Astrocyte (in vitro differentiated cells and primary cell): ENCODE measurements at regions not wholly inside any gene's neighbourhood (a gene's known extent, or its start where the extent isn't known, plus 50 kb on each side); places are given as distances from the start of the nearest gene placed in this dataset.
"Not testable (repeated sequence)": the region's sequence is repeated elsewhere in the genome, so short reads cannot be mapped to it uniquely, and the experiment has no call there.

Experiments used
- DNase-seq: peaks from one replicate; pipeline ENCODE4 v3.0.0-alpha.2; 2010; ENCODE audit warnings: low read depth
- FAIRE-seq: peaks from 2 replicates; lab custom pipeline; 2011; peaks lifted over from hg19 to GRCh38; lab: Jason Lieb, UNC
- H2AFZ ChIP-seq: 2 replicates; pipeline ENCODE4 v1.6.0; 2012; ENCODE audit warnings: low read depth, low read length, inconsistent platforms
- H3K27ac ChIP-seq: 2 replicates; pipeline ENCODE4 v1.5.1; 2011; ENCODE audit warnings: low read depth, low read length, inconsistent platforms
- H3K27me3 ChIP-seq: 2 replicates; pipeline ENCODE4 v1.6.0; 2011; ENCODE audit warnings: low read length, inconsistent platforms; ENCODE audit not compliant: insufficient read depth
- H3K36me3 ChIP-seq: 2 replicates; pipeline ENCODE4 v1.5.1; 2011; ENCODE audit warnings: low read length, inconsistent platforms; ENCODE audit not compliant: insufficient read depth
- H3K4me1 ChIP-seq: 2 replicates; pipeline ENCODE4 v1.5.1; 2011; ENCODE audit warnings: low read length, inconsistent platforms; ENCODE audit not compliant: insufficient read depth
- H3K4me2 ChIP-seq: 2 replicates; pipeline ENCODE4 v1.6.0; 2012; ENCODE audit warnings: low read length, inconsistent platforms
- H3K4me3 ChIP-seq: 2 replicates; pipeline ENCODE4 v1.5.1; 2011; ENCODE audit warnings: low read depth, mild to moderate bottlenecking, low read length, inconsistent platforms; ENCODE audit not compliant: insufficient read depth
- H3K79me2 ChIP-seq: 2 replicates; pipeline ENCODE4 v1.6.0; 2012; ENCODE audit warnings: mild to moderate bottlenecking, low read length, inconsistent platforms; ENCODE audit not compliant: insufficient read depth
- H3K9ac ChIP-seq: 2 replicates; pipeline ENCODE4 v1.6.0; 2012; ENCODE audit warnings: mild to moderate bottlenecking, low read length, inconsistent platforms
- H3K9me3 ChIP-seq: 2 replicates; pipeline ENCODE4 v1.5.1; 2012; ENCODE audit warnings: low read depth, mild to moderate bottlenecking, low read length, inconsistent platforms; ENCODE audit not compliant: insufficient read depth
- H4K20me1 ChIP-seq: 2 replicates; pipeline ENCODE4 v1.6.0; 2012; ENCODE audit warnings: low read length, inconsistent platforms; ENCODE audit not compliant: insufficient read depth
- H3K27ac Mint-ChIP-seq: one replicate; pipeline ENCODE4 v1.8.0; 2021; ENCODE audit warnings: mild to moderate bottlenecking, mixed read lengths; ENCODE audit not compliant: unreplicated experiment
- H3K27me3 Mint-ChIP-seq: one replicate; pipeline ENCODE4 v1.8.0; 2021; ENCODE audit warnings: low read depth, mixed read lengths; ENCODE audit not compliant: unreplicated experiment
- H3K36me3 Mint-ChIP-seq: one replicate; pipeline ENCODE4 v1.8.0; 2021; ENCODE audit warnings: low read depth, mixed read lengths; ENCODE audit not compliant: unreplicated experiment
- H3K4me1 Mint-ChIP-seq: one replicate; pipeline ENCODE4 v1.8.0; 2021; ENCODE audit warnings: low read depth, mixed read lengths; ENCODE audit not compliant: unreplicated experiment
- H3K4me3 Mint-ChIP-seq: one replicate; pipeline ENCODE4 v1.8.0; 2021; ENCODE audit warnings: mild to moderate bottlenecking, moderate library complexity, mixed read lengths; ENCODE audit not compliant: unreplicated experiment
- H3K9me3 Mint-ChIP-seq: one replicate; pipeline ENCODE4 v1.8.0; 2021; ENCODE audit warnings: mild to moderate bottlenecking, mixed read lengths; ENCODE audit not compliant: unreplicated experiment
- CTCF ChIP-seq: IDR thresholded peaks from 2 replicates; pipeline ENCODE4 v1.5.1; 2011; ENCODE audit warnings: low read depth, mild to moderate bottlenecking, inconsistent platforms, low read length, moderate library complexity; ENCODE audit not compliant: insufficient read depth
- EZH2 ChIP-seq: IDR thresholded peaks from 2 replicates; pipeline ENCODE4 v1.6.1; 2012; ENCODE audit warnings: mild to moderate bottlenecking, low read length, inconsistent platforms; ENCODE audit not compliant: insufficient read depth

DNA sequence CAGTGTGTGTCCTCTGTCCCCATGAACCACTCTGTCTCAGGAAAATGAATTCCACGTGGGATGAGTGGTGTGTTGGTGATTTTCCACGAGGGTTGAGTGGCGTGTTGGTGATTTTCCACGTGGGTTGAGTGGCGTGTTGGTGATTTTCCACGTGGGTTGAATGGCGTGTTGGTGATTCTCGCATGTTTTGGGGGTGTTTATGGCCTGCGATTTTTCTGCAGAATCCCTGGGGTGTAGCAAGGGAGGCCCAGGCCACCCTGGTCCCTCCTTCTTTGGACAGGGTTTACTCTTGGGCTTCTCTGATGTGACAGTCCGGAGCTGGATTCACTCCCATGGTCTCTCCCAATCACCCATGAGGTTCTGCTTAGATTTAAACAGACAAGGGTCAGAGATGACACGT, 90.6 kb upstream of the FRMD1 start:
- peaks cover 8% of the 10 kb centered on the region for H3K9me3 Mint-ChIP-seq
- H3K27me3 Mint-ChIP-seq = peaks cover 10% of the 10 kb centered on the region
- H3K4me3 ChIP-seq = no peak overlapping the region
- H3K27me3 ChIP-seq = no peaks in the 10 kb centered on the region
- H3K4me1 ChIP-seq = no peaks in the 10 kb centered on the region
- peaks cover 2% of the 10 kb centered on the region for H3K9me3 ChIP-seq
- no peak overlapping the region for H3K27ac Mint-ChIP-seq
- no peaks in the 10 kb centered on the region for H3K4me1 Mint-ChIP-seq
- no peak for DNase-seq
- H4K20me1 ChIP-seq = no peaks in the 10 kb centered on the region
- H3K36me3 Mint-ChIP-seq = no peaks in the 10 kb centered on the region
- FAIRE-seq = no peak
- TF ChIP-seq EZH2 (no peak), CTCF (no peak)
- no peak overlapping the region for H3K4me2 ChIP-seq
- no peak overlapping the region for H2AFZ ChIP-seq
- no peaks in the 10 kb centered on the region for H3K36me3 ChIP-seq
- H3K9ac ChIP-seq = no peak overlapping the region
- H3K27ac ChIP-seq = no peak overlapping the region
- H3K79me2 ChIP-seq = no peaks in the 10 kb centered on the region
- H3K4me3 Mint-ChIP-seq = no peak overlapping the region

DNA sequence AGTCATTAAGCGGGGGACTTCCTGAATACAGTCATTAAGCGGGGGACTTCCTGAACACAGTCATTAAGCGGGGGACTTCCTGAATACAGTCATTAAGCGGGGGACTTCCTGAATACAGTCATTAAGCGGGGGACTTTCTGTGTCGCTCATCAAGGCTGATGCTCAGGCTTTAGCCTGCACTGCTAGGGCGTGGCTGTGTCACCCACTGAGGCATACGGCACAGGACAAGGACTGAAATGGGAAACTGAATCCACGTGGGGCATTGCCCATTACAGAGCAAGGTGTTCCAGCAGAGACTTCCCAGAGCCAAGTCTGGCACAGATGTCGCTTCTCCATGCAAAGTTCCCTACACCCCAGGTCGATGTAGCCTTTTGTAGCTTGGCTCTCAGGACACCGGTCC, 89.9 kb upstream of the FRMD1 start:
- H3K4me2 ChIP-seq, FAIRE-seq, H3K4me3 Mint-ChIP-seq, H3K27ac Mint-ChIP-seq, H3K27me3 Mint-ChIP-seq, DNase-seq, H2AFZ ChIP-seq, H3K9me3 ChIP-seq, H3K27me3 ChIP-seq, H3K9me3 Mint-ChIP-seq, H4K20me1 ChIP-seq, H3K4me3 ChIP-seq, H3K79me2 ChIP-seq, H3K4me1 ChIP-seq, H3K36me3 ChIP-seq, H3K9ac ChIP-seq, H3K36me3 Mint-ChIP-seq, H3K4me1 Mint-ChIP-seq, H3K27ac ChIP-seq: not testable (repeated sequence)

- not testable (repeated sequence) for H3K4me3 ChIP-seq, H3K9me3 Mint-ChIP-seq, H3K27ac Mint-ChIP-seq, H4K20me1 ChIP-seq, FAIRE-seq, H3K27me3 ChIP-seq, DNase-seq, H3K36me3 Mint-ChIP-seq, H3K36me3 ChIP-seq, H3K9me3 ChIP-seq, H2AFZ ChIP-seq, H3K27ac ChIP-seq, H3K4me3 Mint-ChIP-seq, H3K4me2 ChIP-seq, H3K4me1 ChIP-seq, H3K4me1 Mint-ChIP-seq, H3K79me2 ChIP-seq, H3K9ac ChIP-seq
- peaks cover 13% of the 10 kb centered on the region for H3K27me3 Mint-ChIP-seq
Measured at GRCh38 chr6:168168330-168168729, 89.3 kb upstream of the FRMD1 start.
